ENCODE measurements at regions not wholly inside any gene's neighbourhood (a gene's known extent, or its start where the extent isn't known, plus 50 kb on each side); places are given as distances from the start of the nearest gene placed in this dataset.
A peak's percentile ranks its signal among the peaks of the same experiment; 100 is the strongest.
"Not testable (repeated sequence)": the region's sequence is repeated elsewhere in the genome, so short reads cannot be mapped to it uniquely, and the experiment has no call there.

- H3K27ac ChIP-seq (ENCODE audit: low read depth, low read length); H3K9me3 Mint-ChIP-seq; CTCF ChIA-PET (ENCODE audit: partially characterized antibody); H3K4me3 Mint-ChIP-seq; POLR2A ChIA-PET (ENCODE audit: partially characterized antibody); H3K27me3 ChIP-seq (ENCODE audit: insufficient read depth, low read length); H3K9me3 ChIP-seq (ENCODE audit: control insufficient read depth in 1 of 2, low read length in 2 of 2); H3K4me3 ChIP-seq (ENCODE audit: low read length in 2 of 2); H3K36me3 Mint-ChIP-seq; H3K27me3 Mint-ChIP-seq; DNase-seq; H3K27ac Mint-ChIP-seq; H3K36me3 ChIP-seq (ENCODE audit: insufficient read depth, low read length): not testable (repeated sequence)
- intact Hi-C loops (cut with micrococcal nuclease): loop anchor here (10.0 kb wide), 1 partner anchor 55 kb away; the partner anchor contains the start of gene CD93
- H3K4me1 ChIP-seq (ENCODE audit: insufficient read depth, low read length): peaks cover 23% of the 10 kb centered on the region
- peaks cover 11 to 28% (median 20%) of the 10 kb centered on the region in 4 donors for H3K4me1 Mint-ChIP-seq
These were observed 53.9 kb upstream of the CD93 start for GRCh38 chr20:23139984-23140383.

GRCh38 chr20:23139524-23139923 lies 53.4 kb upstream of the CD93 start:
- Mint-ChIP-seq H3K4me3 (no peak overlapping the region), H3K36me3 (no peaks in the 10 kb centered on the region), H3K27ac (no peak overlapping the region), H3K9me3 (no peaks in the 10 kb centered on the region), H3K4me1 (peaks cover 11 to 28% (median 20%) of the 10 kb centered on the region in 4 donors), H3K27me3 (no peaks in the 10 kb centered on the region)
- CTCF ChIA-PET (ENCODE audit: partially characterized antibody): no interaction called here
- intact Hi-C loops (cut with micrococcal nuclease): no loop called here
- no peak overlapping the region for H3K27ac ChIP-seq (ENCODE audit: low read depth, low read length)
- no peak for DNase-seq
- H3K9me3 ChIP-seq (ENCODE audit: control insufficient read depth in 1 of 2, low read length in 2 of 2): no peaks in the 10 kb centered on the region
- no peaks in the 10 kb centered on the region for H3K36me3 ChIP-seq (ENCODE audit: insufficient read depth, low read length)
- no peak overlapping the region for H3K4me3 ChIP-seq (ENCODE audit: low read length in 2 of 2)
- H3K27me3 ChIP-seq (ENCODE audit: insufficient read depth, low read length): no peaks in the 10 kb centered on the region
- POLR2A ChIA-PET (ENCODE audit: partially characterized antibody): no interaction called here
- peaks cover 23% of the 10 kb centered on the region for H3K4me1 ChIP-seq (ENCODE audit: insufficient read depth, low read length)

DNA sequence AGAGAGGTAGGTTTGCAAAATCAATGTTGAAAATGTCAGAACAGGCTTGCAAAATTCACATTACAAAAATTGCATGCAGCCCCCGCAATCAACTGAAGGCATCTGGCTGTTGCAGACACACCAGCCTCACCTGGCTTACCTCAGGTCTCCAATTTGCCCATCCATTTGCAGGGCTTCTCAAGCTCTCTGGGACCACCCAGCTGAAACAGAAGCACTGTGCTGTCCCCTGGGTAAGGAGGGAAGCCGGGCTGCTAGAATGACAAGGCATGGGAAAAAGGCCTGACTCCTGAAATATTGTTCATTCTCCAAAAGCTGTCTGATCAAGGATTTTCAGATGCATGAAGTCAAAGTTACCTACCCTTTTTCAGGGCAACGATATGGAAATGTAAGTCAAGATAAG lies 52.6 kb upstream of the CD93 start:
- Histone ChIP-seq H3K27ac (ENCODE audit: low read depth, low read length) (no peak overlapping the region), H3K9me3 (ENCODE audit: control insufficient read depth in 1 of 2, low read length in 2 of 2) (no peaks in the 10 kb centered on the region), H3K27me3 (ENCODE audit: insufficient read depth, low read length) (no peaks in the 10 kb centered on the region), H3K36me3 (ENCODE audit: insufficient read depth, low read length) (no peaks in the 10 kb centered on the region), H3K4me1 (ENCODE audit: insufficient read depth, low read length) (peaks cover 22% of the 10 kb centered on the region), H3K4me3 (ENCODE audit: low read length in 2 of 2) (no peak overlapping the region)
- ChIA-PET POLR2A (ENCODE audit: partially characterized antibody) (no interaction called here), CTCF (ENCODE audit: partially characterized antibody) (no interaction called here)
- Mint-ChIP-seq H3K36me3 (no peaks in the 10 kb centered on the region), H3K9me3 (no peaks in the 10 kb centered on the region), H3K4me1 (peaks cover 11 to 24% (median 20%) of the 10 kb centered on the region in 4 donors), H3K27ac (no peak overlapping the region), H3K4me3 (no peak overlapping the region), H3K27me3 (no peaks in the 10 kb centered on the region)
- DNase-seq: no peak
- intact Hi-C loops (cut with micrococcal nuclease): no loop called here

GRCh38 chr20:23138226-23138625 lies 52.1 kb upstream of the CD93 start:
- CTCF ChIA-PET (ENCODE audit: partially characterized antibody): no interaction called here
- Mint-ChIP-seq H3K9me3 (no peaks in the 10 kb centered on the region), H3K4me1 (peaks cover 11 to 19% (median 16%) of the 10 kb centered on the region in 4 donors), H3K36me3 (no peaks in the 10 kb centered on the region), H3K27me3 (no peaks in the 10 kb centered on the region), H3K4me3 (no peak overlapping the region), H3K27ac (no peak overlapping the region)
- POLR2A ChIA-PET (ENCODE audit: partially characterized antibody): no interaction called here
- H3K4me1 ChIP-seq (ENCODE audit: insufficient read depth, low read length): peaks cover 18% of the 10 kb centered on the region
- H3K4me3 ChIP-seq (ENCODE audit: low read length in 2 of 2): no peak overlapping the region
- intact Hi-C loops (cut with micrococcal nuclease): no loop called here
- no peaks in the 10 kb centered on the region for H3K36me3 ChIP-seq (ENCODE audit: insufficient read depth, low read length)
- no peaks in the 10 kb centered on the region for H3K9me3 ChIP-seq (ENCODE audit: control insufficient read depth in 1 of 2, low read length in 2 of 2)
- H3K27ac ChIP-seq (ENCODE audit: low read depth, low read length): no peak overlapping the region
- no peak for DNase-seq
- no peaks in the 10 kb centered on the region for H3K27me3 ChIP-seq (ENCODE audit: insufficient read depth, low read length)

GRCh38 chr20:23136893-23137745 lies 51.0 kb upstream of the CD93 start:
- H3K4me1 ChIP-seq (ENCODE audit: insufficient read depth, low read length): peaks cover 7% of the 10 kb centered on the region
- H3K27ac ChIP-seq (ENCODE audit: low read depth, low read length): no peak overlapping the region
- no peak overlapping the region for H3K4me3 ChIP-seq (ENCODE audit: low read length in 2 of 2)
- Mint-ChIP-seq H3K36me3 (no peaks in the 10 kb centered on the region), H3K4me1 (peaks cover 3 to 8% (median 6%) of the 10 kb centered on the region in 4 donors), H3K4me3 (no peak overlapping the region), H3K9me3 (no peaks in the 10 kb centered on the region), H3K27ac (no peak overlapping the region), H3K27me3 (no peaks in the 10 kb centered on the region)
- intact Hi-C loops (cut with micrococcal nuclease): no loop called here
- no peaks in the 10 kb centered on the region for H3K9me3 ChIP-seq (ENCODE audit: control insufficient read depth in 1 of 2, low read length in 2 of 2)
- H3K36me3 ChIP-seq (ENCODE audit: insufficient read depth, low read length): no peaks in the 10 kb centered on the region
- H3K27me3 ChIP-seq (ENCODE audit: insufficient read depth, low read length): no peaks in the 10 kb centered on the region
- DNase-seq: no peak
- CTCF ChIA-PET (ENCODE audit: partially characterized antibody): no interaction called here
- POLR2A ChIA-PET (ENCODE audit: partially characterized antibody): interaction anchor here (1.4 kb wide), 1 partner anchor 9 kb away, joined by 3 read pairs; no protein-coding TSS in a partner anchor

GRCh38 chr20:23135449-23136420 lies 49.6 kb upstream of the CD93 start:
- intact Hi-C loops (cut with micrococcal nuclease): no loop called here
- Histone ChIP-seq H3K9me3 (ENCODE audit: control insufficient read depth in 1 of 2, low read length in 2 of 2) (no peaks in the 10 kb centered on the region), H3K4me3 (ENCODE audit: low read length in 2 of 2) (no peak overlapping the region), H3K27ac (ENCODE audit: low read depth, low read length) (no peak overlapping the region), H3K4me1 (ENCODE audit: insufficient read depth, low read length) (no peaks in the 10 kb centered on the region), H3K36me3 (ENCODE audit: insufficient read depth, low read length) (no peaks in the 10 kb centered on the region), H3K27me3 (ENCODE audit: insufficient read depth, low read length) (no peaks in the 10 kb centered on the region)
- H3K4me3 Mint-ChIP-seq: no peak overlapping the region
- no peaks in the 10 kb centered on the region for H3K4me1 Mint-ChIP-seq
- H3K9me3 Mint-ChIP-seq: no peaks in the 10 kb centered on the region
- H3K36me3 Mint-ChIP-seq: no peaks in the 10 kb centered on the region
- no peak for DNase-seq
- CTCF ChIA-PET (ENCODE audit: partially characterized antibody): no interaction called here
- H3K27ac Mint-ChIP-seq: peak overlapping the region in 1 of 7 donors; percentile 19
- POLR2A ChIA-PET (ENCODE audit: partially characterized antibody): interaction anchor here (1.4 kb wide), 1 partner anchor 7 kb away, joined by 3 read pairs; no protein-coding TSS in a partner anchor
- no peaks in the 10 kb centered on the region for H3K27me3 Mint-ChIP-seq
